ENCODE measurements at regions not wholly inside any gene's neighbourhood (a gene's known extent, or its start where the extent isn't known, plus 50 kb on each side); places are given as distances from the start of the nearest gene placed in this dataset.

- no peak for TF ChIP-seq KDM5A (IDR thresholded peaks at IDR 0.05)
- TF ChIP-seq JUN (IDR thresholded peaks at IDR 0.05), result no peak
- no peak for TF ChIP-seq POLR2A (IDR thresholded peaks at IDR 0.05; ENCODE audit: low read length)
Observed at GRCh38 chr1:30437059-30437576, 286.3 kb downstream of the MATN1 start.
